ENCODE measurements at regions not wholly inside any gene's neighbourhood (a gene's known extent, or its start where the extent isn't known, plus 50 kb on each side); places are given as distances from the start of the nearest gene placed in this dataset.

GRCh38 chr4:134078230-134078914 is 123.2 kb downstream of the PABPC4L start:
- no peak overlapping the region for H3K27ac ChIP-seq (ENCODE audit: low read length)
- no peaks in the 10 kb centered on the region for H3K9me3 ChIP-seq (ENCODE audit: low read length)
- no peaks in the 10 kb centered on the region for H3F3A ChIP-seq (ENCODE audit: insufficient read depth, low read length, poor library complexity, severe bottlenecking)
- H3K36me3 ChIP-seq (ENCODE audit: insufficient read depth, low read length): no peaks in the 10 kb centered on the region
- no peak overlapping the region for H2AFZ ChIP-seq (ENCODE audit: low read depth, low read length)
- H3K9ac ChIP-seq (ENCODE audit: low read length): no peak overlapping the region
- no peaks in the 10 kb centered on the region for H3K27me3 ChIP-seq (ENCODE audit: insufficient read depth, low read depth, low read length)
- H3K4me2 ChIP-seq (ENCODE audit: low read length): no peak overlapping the region
- no peak overlapping the region for H3K4me3 ChIP-seq (ENCODE audit: low read length)
- H3K79me2 ChIP-seq (replicated peaks; ENCODE audit: insufficient read depth, low read length): no peaks in the 10 kb centered on the region
- H4K20me1 ChIP-seq (ENCODE audit: insufficient read depth): no peaks in the 10 kb centered on the region
- H3K9me2 ChIP-seq (ENCODE audit: insufficient read depth, low read length): no peaks in the 10 kb centered on the region
- TF ChIP-seq TAF1 (IDR thresholded peaks at IDR 0.05; ENCODE audit: low read depth): no peak
- no peak for TF ChIP-seq CTCF (IDR thresholded peaks at IDR 0.05; ENCODE audit: poor library complexity, severe bottlenecking)
- no peak for TF ChIP-seq MXI1 (conservative IDR thresholded peaks at IDR 0.05; ENCODE audit: poor library complexity, severe bottlenecking)
- no peak for TF ChIP-seq POLR2AphosphoS5 (IDR thresholded peaks at IDR 0.05)
- TF ChIP-seq REST (IDR thresholded peaks at IDR 0.05; ENCODE audit: borderline replicate concordance): no peak
- no peak for TF ChIP-seq RAD21 (conservative IDR thresholded peaks at IDR 0.05)
- no peak for TF ChIP-seq SMC3 (conservative IDR thresholded peaks at IDR 0.05; ENCODE audit: poor library complexity)
- TF ChIP-seq EZH2 (IDR thresholded peaks at IDR 0.05; ENCODE audit: borderline replicate concordance, insufficient read depth, low read length, poor library complexity, severe bottlenecking): no peak
- TF ChIP-seq EP300 (conservative IDR thresholded peaks at IDR 0.05; ENCODE audit: poor library complexity, severe bottlenecking): no peak

GRCh38 chr4:134073711-134074110 is 127.9 kb downstream of the PABPC4L start:
- H3K27ac ChIP-seq (ENCODE audit: low read length): no peak overlapping the region
- H4K20me1 ChIP-seq (ENCODE audit: insufficient read depth): no peaks in the 10 kb centered on the region
- no peaks in the 10 kb centered on the region for H3K27me3 ChIP-seq (ENCODE audit: insufficient read depth, low read depth, low read length)
- no peak overlapping the region for H3K4me3 ChIP-seq (ENCODE audit: low read length)
- no peaks in the 10 kb centered on the region for H3K36me3 ChIP-seq (ENCODE audit: insufficient read depth, low read length)
- no peak overlapping the region for H2AFZ ChIP-seq (ENCODE audit: low read depth, low read length)
- no peaks in the 10 kb centered on the region for H3K9me3 ChIP-seq (ENCODE audit: low read length)
- no peak overlapping the region for H3K9ac ChIP-seq (ENCODE audit: low read length)
- no peak for TF ChIP-seq RAD21 (conservative IDR thresholded peaks at IDR 0.05)
- TF ChIP-seq EP300 (conservative IDR thresholded peaks at IDR 0.05; ENCODE audit: poor library complexity, severe bottlenecking): no peak
- no peak for TF ChIP-seq POLR2AphosphoS5 (IDR thresholded peaks at IDR 0.05)
- no peak for TF ChIP-seq SMC3 (conservative IDR thresholded peaks at IDR 0.05; ENCODE audit: poor library complexity)
- no peak for TF ChIP-seq MXI1 (conservative IDR thresholded peaks at IDR 0.05; ENCODE audit: poor library complexity, severe bottlenecking)
- H3K9me2 ChIP-seq (ENCODE audit: insufficient read depth, low read length): no peaks in the 10 kb centered on the region
- H3F3A ChIP-seq (ENCODE audit: insufficient read depth, low read length, poor library complexity, severe bottlenecking): no peaks in the 10 kb centered on the region
- no peaks in the 10 kb centered on the region for H3K79me2 ChIP-seq (replicated peaks; ENCODE audit: insufficient read depth, low read length)
- no peak overlapping the region for H3K4me2 ChIP-seq (ENCODE audit: low read length)

Data from neural cell (in vitro differentiated cells).